ENCODE measurements at regions not wholly inside any gene's neighbourhood (a gene's known extent, or its start where the extent isn't known, plus 50 kb on each side); places are given as distances from the start of the nearest gene placed in this dataset.

GRCh38 chr5:122611406-122611805 is 163.5 kb upstream of the SNX2 start:
- TF ChIP-seq CTCF (optimal IDR thresholded peaks at IDR 0.05 in 1 of 3, IDR thresholded peaks at IDR 0.05 in 1 of 3, conservative IDR thresholded peaks at IDR 0.05 in 1 of 3; ENCODE audit: extremely low read depth in 1 of 3, insufficient read depth in 2 of 3, low read length in 3 of 3) = no peak
- no peak for TF ChIP-seq EZH2 (IDR thresholded peaks at IDR 0.05; ENCODE audit: low read length)
